DND-41 (cell line): ENCODE measurements at regions not wholly inside any gene's neighbourhood (a gene's known extent, or its start where the extent isn't known, plus 50 kb on each side); places are given as distances from the start of the nearest gene placed in this dataset.

Source experiments
- ATAC-seq: fragments of 200-7000 bp; cut with Tn5 transposase; 3 replicates; pipeline ENCODE4 v1.9.1; 2021; ENCODE audit warnings: low read depth; ENCODE audit not compliant: insufficient read depth
- DNase-seq: peaks from one replicate; pipeline ENCODE4 v3.0.0-alpha.2; 2020
- H2AFZ ChIP-seq: 2 replicates; pipeline ENCODE4 v1.6.0; 2012; ENCODE audit warnings: low read depth, low read length
- H3K27ac ChIP-seq: 2 replicates; pipeline ENCODE4 v1.5.1; 2012; ENCODE audit warnings: low read length, inconsistent platforms
- H3K27me3 ChIP-seq: fragments of 200-600 bp; sonication (generic); 2 replicates; pipeline ENCODE4 v1.6.0; 2012; ENCODE audit warnings: low read length, mild to moderate bottlenecking, inconsistent platforms; ENCODE audit not compliant: insufficient read depth, poor library complexity
- H3K36me3 ChIP-seq: 2 replicates; pipeline ENCODE4 v1.5.1; 2012; ENCODE audit warnings: low read length, inconsistent platforms; ENCODE audit not compliant: insufficient read depth
- H3K4me1 ChIP-seq: 2 replicates; pipeline ENCODE4 v1.5.1; 2012; ENCODE audit warnings: mild to moderate bottlenecking, low read length; ENCODE audit not compliant: insufficient read depth
- H3K4me2 ChIP-seq: 2 replicates; pipeline ENCODE4 v1.6.0; 2012; ENCODE audit warnings: mild to moderate bottlenecking, moderate library complexity, low read length, inconsistent platforms; ENCODE audit not compliant: insufficient read depth
- H3K4me3 ChIP-seq, 2 experiments: fragments of 200-600 bp in 1 of 2; shearing (Covaris generic) in 1 of 2; 2 replicates each; pipeline ENCODE4 v1.5.1; 2012 to 2016; ENCODE audit warnings: inconsistent platforms in 2 of 2, low read length in 2 of 2, mild to moderate bottlenecking in 2 of 2, low read depth in 1 of 2, moderate library complexity in 1 of 2
- H3K79me2 ChIP-seq: 2 replicates; pipeline ENCODE4 v1.6.0; 2012; ENCODE audit warnings: low read length, inconsistent platforms; ENCODE audit not compliant: insufficient read depth
- H3K9ac ChIP-seq: 2 replicates; pipeline ENCODE4 v1.6.0; 2012; ENCODE audit warnings: low read depth, mild to moderate bottlenecking, inconsistent platforms, low read length, moderate library complexity
- H3K9me3 ChIP-seq: 2 replicates; pipeline ENCODE4 v1.5.1; 2012; ENCODE audit warnings: low read length, moderate library complexity, mild to moderate bottlenecking, inconsistent platforms; ENCODE audit not compliant: insufficient read depth, severe bottlenecking
- H4K20me1 ChIP-seq: 2 replicates; pipeline ENCODE4 v1.6.0; 2012; ENCODE audit warnings: low read length; ENCODE audit not compliant: insufficient read depth
- EZH2 ChIP-seq: IDR thresholded peaks from 3 replicates; pipeline ENCODE4 v1.6.1; 2012; ENCODE audit warnings: borderline replicate concordance, low read depth, mild to moderate bottlenecking, moderate library complexity, low read length, inconsistent platforms; ENCODE audit not compliant: severe bottlenecking
- TF ChIP-seq, protein P1 (sequence below): IDR thresholded peaks from 2 replicates; pipeline ENCODE4 v1.5.1; 2012; ENCODE audit warnings: borderline replicate concordance, low read length, moderate library complexity, mild to moderate bottlenecking; ENCODE audit not compliant: poor library complexity, severe bottlenecking; ENCODE audit errors: extremely low read depth

DNA sequence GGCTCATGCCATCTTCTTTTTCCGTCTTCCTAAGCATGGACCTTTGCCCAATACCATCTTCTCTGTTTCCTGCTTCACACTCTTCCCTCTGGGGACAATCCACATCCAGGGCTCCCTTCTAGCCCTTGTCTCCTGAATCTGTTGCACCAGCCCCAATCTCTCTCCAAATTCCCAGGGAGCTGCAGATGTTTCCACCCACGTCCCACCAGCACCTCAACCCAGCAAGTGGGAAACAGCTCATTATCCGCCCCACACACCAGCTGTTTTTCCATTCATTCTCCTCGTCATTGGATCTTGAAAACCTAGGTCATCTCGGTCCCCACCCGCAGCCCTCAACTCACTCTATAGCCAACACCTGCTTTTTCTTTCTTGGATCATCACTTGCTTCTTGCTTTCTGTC lies 185.0 kb upstream of the CDYL start:
- Histone ChIP-seq H3K4me1 (no peaks in the 10 kb centered on the region), H3K27me3 (no peaks in the 10 kb centered on the region), H3K27ac (no peak overlapping the region)

DNA sequence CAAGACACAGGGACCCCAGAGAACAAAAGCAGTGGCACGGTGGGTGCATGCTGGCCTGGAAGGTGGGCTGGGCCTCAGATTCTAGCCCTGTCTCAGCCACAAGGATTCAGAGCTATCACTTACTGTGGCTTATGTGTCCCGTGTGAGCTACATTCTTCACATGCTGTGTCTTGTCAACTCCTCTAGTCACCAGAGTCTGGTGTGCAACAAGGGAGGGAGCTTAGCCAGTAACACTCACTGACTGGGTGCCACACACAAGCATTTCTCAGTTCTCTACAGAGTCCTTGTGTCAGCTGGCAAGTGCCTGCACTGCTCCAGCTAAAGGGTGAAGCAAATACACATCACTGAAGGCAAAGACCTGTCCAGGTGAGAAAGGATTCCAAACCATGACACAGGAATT lies 186.9 kb upstream of the CDYL start:
- no peak overlapping the region for H3K9ac ChIP-seq
- no peaks in the 10 kb centered on the region for H4K20me1 ChIP-seq
- DNase-seq (no peak), ATAC-seq (no peak)
- H3K4me2 ChIP-seq = no peak overlapping the region
- TF ChIP-seq, protein P1, sequence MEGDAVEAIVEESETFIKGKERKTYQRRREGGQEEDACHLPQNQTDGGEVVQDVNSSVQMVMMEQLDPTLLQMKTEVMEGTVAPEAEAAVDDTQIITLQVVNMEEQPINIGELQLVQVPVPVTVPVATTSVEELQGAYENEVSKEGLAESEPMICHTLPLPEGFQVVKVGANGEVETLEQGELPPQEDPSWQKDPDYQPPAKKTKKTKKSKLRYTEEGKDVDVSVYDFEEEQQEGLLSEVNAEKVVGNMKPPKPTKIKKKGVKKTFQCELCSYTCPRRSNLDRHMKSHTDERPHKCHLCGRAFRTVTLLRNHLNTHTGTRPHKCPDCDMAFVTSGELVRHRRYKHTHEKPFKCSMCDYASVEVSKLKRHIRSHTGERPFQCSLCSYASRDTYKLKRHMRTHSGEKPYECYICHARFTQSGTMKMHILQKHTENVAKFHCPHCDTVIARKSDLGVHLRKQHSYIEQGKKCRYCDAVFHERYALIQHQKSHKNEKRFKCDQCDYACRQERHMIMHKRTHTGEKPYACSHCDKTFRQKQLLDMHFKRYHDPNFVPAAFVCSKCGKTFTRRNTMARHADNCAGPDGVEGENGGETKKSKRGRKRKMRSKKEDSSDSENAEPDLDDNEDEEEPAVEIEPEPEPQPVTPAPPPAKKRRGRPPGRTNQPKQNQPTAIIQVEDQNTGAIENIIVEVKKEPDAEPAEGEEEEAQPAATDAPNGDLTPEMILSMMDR = no peak
- no peak for TF ChIP-seq EZH2
- no peaks in the 10 kb centered on the region for H3K9me3 ChIP-seq
- no peaks in the 10 kb centered on the region for H3K79me2 ChIP-seq
- no peaks in the 10 kb centered on the region for H3K4me1 ChIP-seq
- no peak overlapping the region for H2AFZ ChIP-seq
- no peak overlapping the region for H3K4me3 ChIP-seq
- no peaks in the 10 kb centered on the region for H3K27me3 ChIP-seq
- H3K36me3 ChIP-seq = no peaks in the 10 kb centered on the region
- no peak overlapping the region for H3K27ac ChIP-seq

More for the DNA sequence above, 185.0 kb upstream of the CDYL start:
- no peak overlapping the region for H3K4me3 ChIP-seq
- no peaks in the 10 kb centered on the region for H4K20me1 ChIP-seq
- H3K79me2 ChIP-seq = no peaks in the 10 kb centered on the region
- no peak for ATAC-seq
- H3K9me3 ChIP-seq = no peaks in the 10 kb centered on the region
- DNase-seq = no peak
- TF ChIP-seq, protein P1 = no peak
- TF ChIP-seq EZH2 = no peak
- no peak overlapping the region for H3K9ac ChIP-seq
- no peak overlapping the region for H2AFZ ChIP-seq
- no peaks in the 10 kb centered on the region for H3K36me3 ChIP-seq
- no peak overlapping the region for H3K4me2 ChIP-seq

DNA sequence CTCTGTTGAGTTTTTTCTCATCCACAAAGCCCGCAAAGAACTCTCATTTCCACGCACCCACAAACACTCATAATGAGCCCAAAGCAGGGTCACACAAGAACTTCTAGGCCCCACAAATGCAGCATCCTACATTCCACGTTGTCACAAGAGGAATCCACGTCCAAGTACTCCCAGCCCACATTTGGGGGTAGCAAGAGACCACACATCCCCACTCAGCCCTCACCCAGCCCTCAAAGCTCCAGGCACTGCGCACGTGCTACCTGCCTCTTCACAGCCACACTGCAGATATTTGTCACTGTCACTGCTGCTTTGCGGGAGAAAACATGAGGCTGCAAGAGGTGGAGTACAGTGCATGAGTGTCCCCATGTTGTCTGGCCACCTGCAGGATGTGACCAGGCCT lies 187.6 kb upstream of the CDYL start:
- TF ChIP-seq, protein P1 = no peak
- no peak for TF ChIP-seq EZH2
- H3K9me3 ChIP-seq = no peaks in the 10 kb centered on the region
- H3K4me1 ChIP-seq = no peaks in the 10 kb centered on the region
- H3K4me2 ChIP-seq = no peak overlapping the region
- no peaks in the 10 kb centered on the region for H4K20me1 ChIP-seq
- no peak for DNase-seq
- H3K4me3 ChIP-seq = no peak overlapping the region
- H2AFZ ChIP-seq = no peak overlapping the region
- ATAC-seq = no peak
- H3K27me3 ChIP-seq = no peaks in the 10 kb centered on the region
- H3K9ac ChIP-seq = no peak overlapping the region
- H3K36me3 ChIP-seq = no peaks in the 10 kb centered on the region
- H3K27ac ChIP-seq = no peak overlapping the region
- no peaks in the 10 kb centered on the region for H3K79me2 ChIP-seq

DNA sequence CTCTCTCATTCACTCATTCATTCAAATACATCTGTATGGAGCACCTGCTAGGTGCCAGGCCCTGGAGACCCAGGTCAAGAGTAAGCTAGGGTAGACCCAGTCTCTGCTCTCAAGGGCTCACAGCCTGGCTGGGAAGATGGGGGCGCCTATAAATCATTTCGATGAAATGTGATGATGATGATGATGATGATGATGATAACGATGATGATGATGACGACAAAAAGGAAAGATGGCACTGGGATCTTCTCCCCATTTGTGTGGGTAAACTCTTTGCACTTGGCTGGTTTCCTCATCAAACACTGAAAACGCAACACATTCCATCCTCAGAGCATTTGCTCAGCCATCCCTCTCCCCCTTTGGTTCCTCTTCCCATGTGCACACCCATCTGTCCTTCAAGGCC lies 188.0 kb upstream of the CDYL start:
- no peak for ATAC-seq
- Histone ChIP-seq H3K4me2 (no peak overlapping the region), H3K9ac (no peak overlapping the region), H2AFZ (no peak overlapping the region), H3K9me3 (no peaks in the 10 kb centered on the region), H4K20me1 (no peaks in the 10 kb centered on the region), H3K27me3 (no peaks in the 10 kb centered on the region), H3K4me3 (no peak overlapping the region), H3K4me1 (no peaks in the 10 kb centered on the region), H3K36me3 (no peaks in the 10 kb centered on the region), H3K27ac (no peak overlapping the region), H3K79me2 (no peaks in the 10 kb centered on the region)
- no peak for DNase-seq
- TF ChIP-seq, protein P1 = no peak
